BLaER1 (cell line): ENCODE measurements at regions not wholly inside any gene's neighbourhood (a gene's known extent, or its start where the extent isn't known, plus 50 kb on each side); places are given as distances from the start of the nearest gene placed in this dataset.
"Not testable (repeated sequence)": the region's sequence is repeated elsewhere in the genome, so short reads cannot be mapped to it uniquely, and the experiment has no call there.

Source experiments
- H3K27ac ChIP-seq: shearing (Covaris generic); formaldehyde crosslinking; 2 replicates; pipeline ENCODE4 v1.8.1; 2022
- H3K27me3 ChIP-seq: shearing (Covaris generic); formaldehyde crosslinking; 2 replicates; pipeline ENCODE4 v1.8.1; 2022
- H3K36me3 ChIP-seq: shearing (Covaris generic); formaldehyde crosslinking; 2 replicates; pipeline ENCODE4 v1.8.1; 2022
- H3K4me1 ChIP-seq: shearing (Covaris generic); formaldehyde crosslinking; 2 replicates; pipeline ENCODE4 v1.8.1; 2022
- H3K4me2 ChIP-seq: shearing (Covaris generic); formaldehyde crosslinking; 2 replicates; pipeline ENCODE4 v1.8.1; 2022
- H3K4me3 ChIP-seq: shearing (Covaris generic); formaldehyde crosslinking; 2 replicates; pipeline ENCODE4 v1.8.1; 2022
- H3K9ac ChIP-seq: shearing (Covaris generic); formaldehyde crosslinking; 2 replicates; pipeline ENCODE4 v1.8.1; 2022
- H3K9me3 ChIP-seq: shearing (Covaris generic); formaldehyde crosslinking; 2 replicates; pipeline ENCODE4 v1.8.1; 2022
- H4K20me1 ChIP-seq: shearing (Covaris generic); formaldehyde crosslinking; 2 replicates; pipeline ENCODE4 v1.8.1; 2022
- Cebpa-rat ChIP-seq: shearing (Covaris generic); IDR thresholded peaks from 2 replicates; pipeline ENCODE4 v1.8.1; 2022

- Histone ChIP-seq H4K20me1 (no peaks in the 10 kb centered on the region), H3K36me3 (no peaks in the 10 kb centered on the region), H3K27me3 (no peaks in the 10 kb centered on the region), H3K9ac (no peak overlapping the region), H3K4me1 (peaks cover 16% of the 10 kb centered on the region), H3K27ac (no peak overlapping the region), H3K4me2 (no peak overlapping the region), H3K9me3 (no peaks in the 10 kb centered on the region), H3K4me3 (no peak overlapping the region)
- TF ChIP-seq Cebpa-rat: no peak
Observed at GRCh38 chr6:139886396-139886795, 511.9 kb upstream of the CITED2 start.

GRCh38 chr6:139885909-139886308 is 511.5 kb upstream of the CITED2 start:
- no peak for TF ChIP-seq Cebpa-rat
- Histone ChIP-seq H4K20me1 (no peaks in the 10 kb centered on the region), H3K9me3 (no peaks in the 10 kb centered on the region), H3K36me3 (no peaks in the 10 kb centered on the region), H3K27ac (no peak overlapping the region), H3K4me2 (no peak overlapping the region), H3K4me3 (no peak overlapping the region), H3K9ac (no peak overlapping the region), H3K27me3 (no peaks in the 10 kb centered on the region), H3K4me1 (peaks cover 16% of the 10 kb centered on the region)

- no peaks in the 10 kb centered on the region for H4K20me1 ChIP-seq
- no peaks in the 10 kb centered on the region for H3K27me3 ChIP-seq
- no peaks in the 10 kb centered on the region for H3K9me3 ChIP-seq
- H3K27ac ChIP-seq: no peak overlapping the region
- TF ChIP-seq Cebpa-rat: no peak
- no peak overlapping the region for H3K4me2 ChIP-seq
- no peak overlapping the region for H3K9ac ChIP-seq
- peaks cover 16% of the 10 kb centered on the region for H3K4me1 ChIP-seq
- H3K4me3 ChIP-seq: no peak overlapping the region
- no peaks in the 10 kb centered on the region for H3K36me3 ChIP-seq
Observed at GRCh38 chr6:139883776-139884175, 509.3 kb upstream of the CITED2 start.

- no peak for TF ChIP-seq Cebpa-rat
- Histone ChIP-seq H4K20me1 (no peaks in the 10 kb centered on the region), H3K27ac (no peak overlapping the region), H3K36me3 (no peaks in the 10 kb centered on the region), H3K27me3 (no peaks in the 10 kb centered on the region), H3K9me3 (no peaks in the 10 kb centered on the region), H3K4me1 (peaks cover 16% of the 10 kb centered on the region), H3K9ac (no peak overlapping the region), H3K4me2 (peak overlapping the region; percentile 25; the same call in 1 of the 2 replicates), H3K4me3 (no peak overlapping the region)
Observed at GRCh38 chr6:139882977-139883728, 508.7 kb upstream of the CITED2 start.

GRCh38 chr6:139882234-139882633 is 507.8 kb upstream of the CITED2 start:
- Histone ChIP-seq H3K9me3 (no peaks in the 10 kb centered on the region), H3K9ac (no peak overlapping the region), H3K36me3 (no peaks in the 10 kb centered on the region), H3K4me3 (no peak overlapping the region), H3K27ac (no peak overlapping the region), H3K27me3 (no peaks in the 10 kb centered on the region), H4K20me1 (no peaks in the 10 kb centered on the region), H3K4me1 (peaks cover 16% of the 10 kb centered on the region), H3K4me2 (peak overlapping the region; percentile 25)
- no peak for TF ChIP-seq Cebpa-rat

GRCh38 chr6:139881728-139882211 is 507.3 kb upstream of the CITED2 start:
- Histone ChIP-seq H4K20me1 (no peaks in the 10 kb centered on the region), H3K4me2 (0 out of 2 replicates have a peak overlapping the region, but pooled peaks have one; percentile 25), H3K27me3 (no peaks in the 10 kb centered on the region), H3K36me3 (no peaks in the 10 kb centered on the region), H3K4me1 (peaks cover 16% of the 10 kb centered on the region), H3K4me3 (no peak overlapping the region), H3K27ac (no peak overlapping the region), H3K9me3 (no peaks in the 10 kb centered on the region), H3K9ac (no peak overlapping the region)
- TF ChIP-seq Cebpa-rat: no peak

- H4K20me1 ChIP-seq: no peaks in the 10 kb centered on the region
- no peaks in the 10 kb centered on the region for H3K27me3 ChIP-seq
- H3K27ac ChIP-seq: no peak overlapping the region
- H3K9ac ChIP-seq: no peak overlapping the region
- H3K4me1 ChIP-seq: peaks cover 16% of the 10 kb centered on the region
- no peaks in the 10 kb centered on the region for H3K9me3 ChIP-seq
- no peak overlapping the region for H3K4me3 ChIP-seq
- no peaks in the 10 kb centered on the region for H3K36me3 ChIP-seq
- no peak for TF ChIP-seq Cebpa-rat
- no peak overlapping the region for H3K4me2 ChIP-seq
Observed at GRCh38 chr6:139881236-139881635, 506.8 kb upstream of the CITED2 start.

GRCh38 chr6:139879823-139880356 is 505.4 kb upstream of the CITED2 start:
- Histone ChIP-seq H3K36me3 (no peaks in the 10 kb centered on the region), H3K4me2 (no peak overlapping the region), H4K20me1 (no peaks in the 10 kb centered on the region), H3K9ac (no peak overlapping the region), H3K4me1 (peaks cover 16% of the 10 kb centered on the region), H3K27ac (no peak overlapping the region), H3K27me3 (no peaks in the 10 kb centered on the region), H3K4me3 (no peak overlapping the region), H3K9me3 (no peaks in the 10 kb centered on the region)
- no peak for TF ChIP-seq Cebpa-rat

GRCh38 chr6:139879241-139879640 is 504.8 kb upstream of the CITED2 start:
- peaks cover 16% of the 10 kb centered on the region for H3K4me1 ChIP-seq
- not testable (repeated sequence) for H3K9me3 ChIP-seq, H3K9ac ChIP-seq, H3K4me2 ChIP-seq, H3K27me3 ChIP-seq, H4K20me1 ChIP-seq, H3K4me3 ChIP-seq, H3K27ac ChIP-seq, H3K36me3 ChIP-seq

GRCh38 chr6:139877828-139878405 is 503.5 kb upstream of the CITED2 start:
- Histone ChIP-seq H3K9ac (no peak overlapping the region), H3K27me3 (no peaks in the 10 kb centered on the region), H3K4me1 (peaks cover 12% of the 10 kb centered on the region), H3K27ac (no peak overlapping the region), H3K36me3 (no peaks in the 10 kb centered on the region), H3K9me3 (no peaks in the 10 kb centered on the region), H3K4me2 (no peak overlapping the region), H4K20me1 (no peaks in the 10 kb centered on the region), H3K4me3 (no peak overlapping the region)
- no peak for TF ChIP-seq Cebpa-rat
